ENCODE measurements at regions not wholly inside any gene's neighbourhood (a gene's known extent, or its start where the extent isn't known, plus 50 kb on each side); places are given as distances from the start of the nearest gene placed in this dataset.

DNA sequence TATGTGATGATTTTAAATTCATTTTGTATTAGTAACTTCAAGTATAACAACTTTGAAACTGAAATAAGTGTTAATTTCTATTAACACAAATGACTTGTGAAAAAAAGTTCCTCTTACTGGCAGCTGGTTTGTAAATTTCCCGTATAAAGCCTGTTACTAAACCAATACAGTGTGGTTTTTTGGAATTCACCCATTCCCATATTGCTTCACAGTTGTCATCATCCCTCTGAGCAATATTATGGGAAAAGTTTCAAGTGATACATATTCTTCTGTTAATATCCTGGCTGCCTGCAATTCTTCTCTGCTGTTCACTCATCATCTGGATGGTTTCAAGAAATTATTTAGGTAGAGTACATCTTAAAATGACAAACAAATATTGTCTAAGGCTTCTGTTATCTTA is 1185.1 kb upstream of the C9orf72 start:
- Histone ChIP-seq H3K4me2 (ENCODE audit: low read length, poor library complexity, severe bottlenecking) (no peak overlapping the region), H2AK5ac (ENCODE audit: low read length, severe bottlenecking) (no peak overlapping the region), H3K9ac (ENCODE audit: low read length) (no peak overlapping the region), H3K23ac (ENCODE audit: low read length in 2 of 2) (no peak overlapping the region), H3K4me1 (ENCODE audit: control insufficient read depth, insufficient read depth, low read depth, low read length) (no peaks in the 10 kb centered on the region), H3K18ac (ENCODE audit: low read depth in 1 of 2, low read length in 2 of 2) (no peak overlapping the region), H2AFZ (ENCODE audit: low read depth, low read length) (no peak overlapping the region), H3K4ac (ENCODE audit: low read depth in 1 of 2, low read length in 2 of 2) (no peak overlapping the region), H3K4me3 (ENCODE audit: insufficient read depth in 1 of 2, low read depth in 1 of 2, low read length in 2 of 2) (no peak overlapping the region), H2BK5ac (ENCODE audit: low read depth, low read length, poor library complexity, severe bottlenecking) (no peak overlapping the region), H4K8ac (ENCODE audit: low read length) (no peak overlapping the region), H3K14ac (ENCODE audit: low read length in 2 of 2) (no peak overlapping the region), H3K27ac (ENCODE audit: low read length, poor library complexity, severe bottlenecking) (no peak overlapping the region), H2BK12ac (ENCODE audit: low read length in 2 of 2) (no peak overlapping the region), H3K36me3 (ENCODE audit: control insufficient read depth in 1 of 2, insufficient read depth in 2 of 2, low read depth in 1 of 2, low read length in 2 of 2) (no peaks in the 10 kb centered on the region), H4K91ac (ENCODE audit: low read length) (no peak overlapping the region), H2BK120ac (ENCODE audit: low read depth, low read length) (no peak overlapping the region), H3K9me3 (ENCODE audit: control insufficient read depth, low read length) (no peaks in the 10 kb centered on the region), H3K79me1 (replicated peaks; ENCODE audit: low read length, poor library complexity, severe bottlenecking) (no peaks in the 10 kb centered on the region), H2BK15ac (ENCODE audit: low read depth, poor library complexity, severe bottlenecking) (no peak overlapping the region), H3K27me3 (ENCODE audit: control insufficient read depth in 1 of 2, insufficient read depth in 1 of 2, low read length in 2 of 2) (no peaks in the 10 kb centered on the region)
- DNase-seq: peak; percentile 20
- WGBS: no CpG with 5 or more reads among the region's 1 CpG

DNA sequence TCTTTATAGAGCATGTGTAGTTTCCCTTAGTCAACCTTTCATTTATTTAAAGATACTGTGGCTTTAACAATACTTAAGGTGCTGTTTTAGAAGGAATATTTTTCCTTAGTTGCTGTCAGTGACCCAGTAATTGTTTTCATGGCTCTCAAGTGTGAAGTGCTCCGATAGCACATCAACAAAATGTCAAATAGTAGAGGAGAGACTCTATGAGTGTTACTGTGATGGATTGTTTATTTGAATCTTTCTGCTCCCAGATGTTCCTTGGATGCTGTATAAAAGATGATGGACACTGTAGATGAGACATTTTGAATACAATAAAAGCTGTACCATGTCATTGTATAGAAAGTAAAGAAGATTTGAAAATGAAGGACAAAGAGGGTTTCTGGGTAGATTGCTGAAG is 1185.7 kb upstream of the C9orf72 start:
- WGBS: 91% methylated on average over 1 of the region's 1 CpG
- Histone ChIP-seq H2BK5ac (ENCODE audit: low read depth, low read length, poor library complexity, severe bottlenecking) (no peak overlapping the region), H2BK15ac (ENCODE audit: low read depth, poor library complexity, severe bottlenecking) (no peak overlapping the region), H3K4me3 (ENCODE audit: insufficient read depth in 1 of 2, low read depth in 1 of 2, low read length in 2 of 2) (no peak overlapping the region), H2AFZ (ENCODE audit: low read depth, low read length) (no peak overlapping the region), H3K18ac (ENCODE audit: low read depth in 1 of 2, low read length in 2 of 2) (no peak overlapping the region), H2BK12ac (ENCODE audit: low read length in 2 of 2) (no peak overlapping the region), H3K27ac (ENCODE audit: low read length, poor library complexity, severe bottlenecking) (no peak overlapping the region), H3K9me3 (ENCODE audit: control insufficient read depth, low read length) (no peaks in the 10 kb centered on the region), H2AK5ac (ENCODE audit: low read length, severe bottlenecking) (no peak overlapping the region), H3K4me2 (ENCODE audit: low read length, poor library complexity, severe bottlenecking) (no peak overlapping the region), H3K23ac (ENCODE audit: low read length in 2 of 2) (no peak overlapping the region), H4K8ac (ENCODE audit: low read length) (no peak overlapping the region), H3K9ac (ENCODE audit: low read length) (no peak overlapping the region), H3K4ac (ENCODE audit: low read depth in 1 of 2, low read length in 2 of 2) (no peak overlapping the region), H4K91ac (ENCODE audit: low read length) (no peak overlapping the region), H3K14ac (ENCODE audit: low read length in 2 of 2) (no peak overlapping the region), H3K27me3 (ENCODE audit: control insufficient read depth in 1 of 2, insufficient read depth in 1 of 2, low read length in 2 of 2) (no peaks in the 10 kb centered on the region), H3K79me1 (replicated peaks; ENCODE audit: low read length, poor library complexity, severe bottlenecking) (no peaks in the 10 kb centered on the region), H3K4me1 (ENCODE audit: control insufficient read depth, insufficient read depth, low read depth, low read length) (no peaks in the 10 kb centered on the region), H2BK120ac (ENCODE audit: low read depth, low read length) (no peak overlapping the region), H3K36me3 (ENCODE audit: control insufficient read depth in 1 of 2, insufficient read depth in 2 of 2, low read depth in 1 of 2, low read length in 2 of 2) (no peaks in the 10 kb centered on the region)
- DNase-seq: no peak

DNA sequence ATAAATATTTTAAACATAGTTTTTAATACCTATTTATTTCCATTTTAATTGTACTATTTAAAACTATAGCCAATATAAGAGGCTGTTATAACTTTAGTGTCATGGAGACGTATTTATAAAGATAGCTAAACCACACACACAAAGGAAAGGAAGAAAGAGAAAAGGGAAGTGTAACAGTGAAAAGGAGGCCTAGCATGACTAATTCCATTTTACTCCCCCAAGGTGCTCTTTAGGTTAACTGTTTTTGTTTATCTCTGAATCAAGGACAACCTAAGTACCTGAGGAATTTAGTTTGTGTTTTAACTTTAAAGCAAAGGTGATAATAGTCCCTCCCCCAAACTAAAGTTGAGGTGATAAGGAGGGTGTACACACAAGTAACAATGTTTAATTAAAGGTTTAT is 1188.9 kb upstream of the C9orf72 start:
- no peak overlapping the region for H4K91ac ChIP-seq (ENCODE audit: low read length)
- no peak overlapping the region for H3K18ac ChIP-seq (ENCODE audit: low read depth in 1 of 2, low read length in 2 of 2)
- H2AK5ac ChIP-seq (ENCODE audit: low read length, severe bottlenecking): no peak overlapping the region
- H2AFZ ChIP-seq (ENCODE audit: low read depth, low read length): no peak overlapping the region
- H3K9ac ChIP-seq (ENCODE audit: low read length): no peak overlapping the region
- no peak overlapping the region for H3K4ac ChIP-seq (ENCODE audit: low read depth in 1 of 2, low read length in 2 of 2)
- H4K8ac ChIP-seq (ENCODE audit: low read length): no peak overlapping the region
- H3K27ac ChIP-seq (ENCODE audit: low read length, poor library complexity, severe bottlenecking): no peak overlapping the region
- H3K4me3 ChIP-seq (ENCODE audit: insufficient read depth in 1 of 2, low read depth in 1 of 2, low read length in 2 of 2): no peak overlapping the region
- no peaks in the 10 kb centered on the region for H3K79me1 ChIP-seq (replicated peaks; ENCODE audit: low read length, poor library complexity, severe bottlenecking)
- H2BK5ac ChIP-seq (ENCODE audit: low read depth, low read length, poor library complexity, severe bottlenecking): no peak overlapping the region
- no peaks in the 10 kb centered on the region for H3K4me1 ChIP-seq (ENCODE audit: control insufficient read depth, insufficient read depth, low read depth, low read length)
- H3K27me3 ChIP-seq (ENCODE audit: control insufficient read depth in 1 of 2, insufficient read depth in 1 of 2, low read length in 2 of 2): no peaks in the 10 kb centered on the region
- H2BK15ac ChIP-seq (ENCODE audit: low read depth, poor library complexity, severe bottlenecking): no peak overlapping the region
- no CpG with 5 or more reads among the region's 1 CpG for WGBS
- H3K4me2 ChIP-seq (ENCODE audit: low read length, poor library complexity, severe bottlenecking): no peak overlapping the region
- no peak overlapping the region for H3K14ac ChIP-seq (ENCODE audit: low read length in 2 of 2)
- H3K23ac ChIP-seq (ENCODE audit: low read length in 2 of 2): no peak overlapping the region
- H2BK120ac ChIP-seq (ENCODE audit: low read depth, low read length): no peak overlapping the region
- H3K36me3 ChIP-seq (ENCODE audit: control insufficient read depth in 1 of 2, insufficient read depth in 2 of 2, low read depth in 1 of 2, low read length in 2 of 2): no peaks in the 10 kb centered on the region
- H2BK12ac ChIP-seq (ENCODE audit: low read length in 2 of 2): no peak overlapping the region
- DNase-seq: no peak
- H3K9me3 ChIP-seq (ENCODE audit: control insufficient read depth, low read length): no peaks in the 10 kb centered on the region

DNA sequence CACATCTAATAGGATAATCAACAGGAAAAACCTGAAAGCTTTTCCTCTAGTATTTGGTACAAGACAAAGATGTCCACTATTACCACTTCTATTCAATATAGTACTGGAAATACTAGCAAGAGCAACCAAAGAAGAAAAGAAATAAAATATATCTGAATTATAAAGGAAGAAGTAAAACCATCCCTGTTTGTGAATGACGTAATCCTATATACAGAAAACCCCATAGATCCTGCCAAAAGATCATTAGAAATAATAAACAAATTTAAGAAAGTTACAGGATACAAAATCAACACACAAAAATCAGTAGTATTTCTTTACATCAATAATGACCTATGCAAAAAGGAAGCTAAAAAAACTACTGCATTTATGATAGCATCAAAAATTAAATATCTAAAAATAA is 1191.3 kb upstream of the C9orf72 start:
- no peak overlapping the region for H4K91ac ChIP-seq (ENCODE audit: low read length)
- no peak overlapping the region for H3K4ac ChIP-seq (ENCODE audit: low read depth in 1 of 2, low read length in 2 of 2)
- no peak overlapping the region for H3K27ac ChIP-seq (ENCODE audit: low read length, poor library complexity, severe bottlenecking)
- no peak for DNase-seq
- H2BK12ac ChIP-seq (ENCODE audit: low read length in 2 of 2): no peak overlapping the region
- no peak overlapping the region for H3K23ac ChIP-seq (ENCODE audit: low read length in 2 of 2)
- H3K27me3 ChIP-seq (ENCODE audit: control insufficient read depth in 1 of 2, insufficient read depth in 1 of 2, low read length in 2 of 2): no peaks in the 10 kb centered on the region
- H2BK120ac ChIP-seq (ENCODE audit: low read depth, low read length): no peak overlapping the region
- H3K79me1 ChIP-seq (replicated peaks; ENCODE audit: low read length, poor library complexity, severe bottlenecking): no peaks in the 10 kb centered on the region
- H3K9me3 ChIP-seq (ENCODE audit: control insufficient read depth, low read length): no peaks in the 10 kb centered on the region
- no peak overlapping the region for H2BK15ac ChIP-seq (ENCODE audit: low read depth, poor library complexity, severe bottlenecking)
- no peak overlapping the region for H2BK5ac ChIP-seq (ENCODE audit: low read depth, low read length, poor library complexity, severe bottlenecking)
- H3K4me1 ChIP-seq (ENCODE audit: control insufficient read depth, insufficient read depth, low read depth, low read length): no peaks in the 10 kb centered on the region
- H3K9ac ChIP-seq (ENCODE audit: low read length): no peak overlapping the region
- H4K8ac ChIP-seq (ENCODE audit: low read length): no peak overlapping the region
- H2AFZ ChIP-seq (ENCODE audit: low read depth, low read length): no peak overlapping the region
- H3K4me3 ChIP-seq (ENCODE audit: insufficient read depth in 1 of 2, low read depth in 1 of 2, low read length in 2 of 2): no peak overlapping the region
- no CpG with 5 or more reads among the region's 1 CpG for WGBS
- H3K4me2 ChIP-seq (ENCODE audit: low read length, poor library complexity, severe bottlenecking): no peak overlapping the region
- H3K14ac ChIP-seq (ENCODE audit: low read length in 2 of 2): no peak overlapping the region
- H2AK5ac ChIP-seq (ENCODE audit: low read length, severe bottlenecking): no peak overlapping the region
- no peak overlapping the region for H3K18ac ChIP-seq (ENCODE audit: low read depth in 1 of 2, low read length in 2 of 2)
- no peaks in the 10 kb centered on the region for H3K36me3 ChIP-seq (ENCODE audit: control insufficient read depth in 1 of 2, insufficient read depth in 2 of 2, low read depth in 1 of 2, low read length in 2 of 2)
